K562 (cell line): ENCODE measurements at regions not wholly inside any gene's neighbourhood (a gene's known extent, or its start where the extent isn't known, plus 50 kb on each side); places are given as distances from the start of the nearest gene placed in this dataset.

Experiments
- HMGXB4 ChIP-seq: sonication (generic); formaldehyde crosslinking; IDR thresholded peaks from 2 replicates; pipeline ENCODE4 v1.8.1; 2023; ENCODE audit warnings: mild to moderate bottlenecking, missing genetic modification reagents
- MYC ChIP-seq, 2 experiments: fragments of 250-450 bp in 1 of 2; sonication (Bioruptor Pico) in 1 of 2; IDR thresholded peaks; 2 replicates each; pipeline versions ENCODE4 v1.5.1 to v1.6.1; 2012 to 2021; ENCODE audit warnings: low read depth in 2 of 2, borderline replicate concordance in 1 of 2, improper control_type of control experiment in 1 of 2, low read length in 1 of 2, mild to moderate bottlenecking in 1 of 2, moderate library complexity in 1 of 2

GRCh38 chr3:104137116-104137515 is 1229.6 kb upstream of the ALCAM start:
- no peak for TF ChIP-seq MYC (IDR thresholded peaks at IDR 0.05; ENCODE audit: low read depth, low read length)
- TF ChIP-seq MYC (CRISPR knock-in tag; IDR thresholded peaks at IDR 0.05; ENCODE audit: borderline replicate concordance, low read depth) = no peak
- TF ChIP-seq HMGXB4 = no peak
